GM12878 (cell line): ENCODE measurements at regions not wholly inside any gene's neighbourhood (a gene's known extent, or its start where the extent isn't known, plus 50 kb on each side); places are given as distances from the start of the nearest gene placed in this dataset.

Experiments used
- ATAC-seq: fragments of 200-7000 bp; cut with Tn5 transposase; 3 replicates; pipeline ENCODE4 v1.9.1; 2020; ENCODE audit warnings: mild to moderate bottlenecking, moderate library complexity
- BruUV-seq: library from RNA; stranded (reverse); fragments of 400-500 nt; replicated peaks from 2 replicates; lab custom pipeline; 2021; lab: Mats Ljungman, UMichigan
- CTCF ChIA-PET: fragments of 300-600 bp; sonication (Branson Sonifier 250); formaldehyde crosslinking; extraction: SDS; loops from one replicate; lab custom pipeline; 2021; ENCODE audit warnings: inconsistent platforms; lab: Yijun Ruan, JAX
- POLR2A ChIA-PET: fragments of 350-600 bp; formaldehyde crosslinking; extraction: SDS; loops from one replicate; lab custom pipeline; 2021; ENCODE audit warnings: inconsistent platforms; lab: Charles Lee
- RAD21 ChIA-PET: fragments of 300-600 bp; sonication (Branson Sonifier 250); formaldehyde crosslinking; loops from one replicate; lab custom pipeline; 2023; ENCODE audit warnings: antibody characterized with exemption; ENCODE audit not compliant: unreplicated experiment; lab: Charles Lee
- SMC1A ChIA-PET: fragments of 300-600 bp; sonication (Branson Sonifier 250); formaldehyde crosslinking; loops from one replicate; lab custom pipeline; 2023; ENCODE audit not compliant: unreplicated experiment, uncharacterized antibody; lab: Charles Lee
- DNase-seq: peaks from one replicate; pipeline ENCODE4 v3.0.0-alpha.2; 2011; ENCODE audit warnings: low read depth, low spot score
- FAIRE-seq: peaks from 3 replicates; lab custom pipeline; 2011; peaks lifted over from hg19 to GRCh38; lab: Jason Lieb, UNC
- H2AFZ ChIP-seq: 2 replicates; pipeline ENCODE4 v1.6.0; 2011; ENCODE audit warnings: low read depth, low read length, control low read depth; ENCODE audit not compliant: control insufficient read depth
- H3K27ac ChIP-seq: 2 replicates; pipeline ENCODE4 v1.5.1; 2011; ENCODE audit warnings: control low read depth; ENCODE audit not compliant: control insufficient read depth, insufficient read depth
- H3K27me3 ChIP-seq, 2 experiments: replicated peaks in 1 of 2; 2 replicates each; pipeline versions ENCODE4 v1.6.0 to v1.6.1; 2011; ENCODE audit warnings: low read length in 1 of 2; ENCODE audit not compliant: control insufficient read depth in 2 of 2, insufficient read depth in 2 of 2
- H3K36me3 ChIP-seq, 2 experiments: 2 replicates each; pipeline ENCODE4 v1.5.1; 2011; ENCODE audit warnings: low read length in 1 of 2; ENCODE audit not compliant: control insufficient read depth in 2 of 2, insufficient read depth in 2 of 2
- H3K4me1 ChIP-seq: 2 replicates; pipeline ENCODE4 v1.6.1; 2011; ENCODE audit warnings: mild to moderate bottlenecking, low read length, moderate library complexity, mixed read lengths; ENCODE audit not compliant: control insufficient read depth, insufficient read depth
- H3K4me2 ChIP-seq: 2 replicates; pipeline ENCODE4 v1.6.0; 2011; ENCODE audit warnings: control low read depth; ENCODE audit not compliant: control insufficient read depth, insufficient read depth
- H3K4me3 ChIP-seq: fragments of 200-600 bp; sonication (generic); 2 replicates; pipeline ENCODE4 v1.5.1; 2016
- H3K79me2 ChIP-seq: 2 replicates; pipeline ENCODE4 v1.6.0; 2011; ENCODE audit warnings: low read length; ENCODE audit not compliant: control insufficient read depth, insufficient read depth
- H3K9ac ChIP-seq: 2 replicates; pipeline ENCODE4 v1.8.0; 2011; ENCODE audit warnings: low read length, control low read depth, mixed read lengths; ENCODE audit not compliant: control insufficient read depth, insufficient read depth
- H3K9me3 ChIP-seq: replicated peaks from 3 replicates; pipeline ENCODE4 v1.5.1; 2011; ENCODE audit warnings: mild to moderate bottlenecking, low read length; ENCODE audit not compliant: control insufficient read depth, insufficient read depth
- H4K20me1 ChIP-seq: 2 replicates; pipeline ENCODE4 v1.6.0; 2011; ENCODE audit not compliant: control insufficient read depth, insufficient read depth
- ATF7 ChIP-seq: fragments of 450-650 bp; IDR thresholded peaks from 2 replicates; pipeline ENCODE4 v1.6.1; 2016; ENCODE audit warnings: low read depth, mild to moderate bottlenecking
- BRCA1 ChIP-seq: IDR thresholded peaks from 2 replicates; pipeline ENCODE4 v1.6.1; 2011; ENCODE audit warnings: low read depth, low read length, improper control_type of control experiment
- CHD4 ChIP-seq: fragments of 200-600 bp; sonication (generic); IDR thresholded peaks from 2 replicates; pipeline ENCODE4 v1.6.1; 2016; ENCODE audit warnings: mild to moderate bottlenecking
- CTCF ChIP-seq, 3 experiments: IDR thresholded peaks in 2 of 3; conservative IDR thresholded peaks in 1 of 3; 2 replicates each; pipeline ENCODE4 v1.5.1; 2011; ENCODE audit warnings: low read depth in 3 of 3, low read length in 3 of 3, mild to moderate bottlenecking in 3 of 3, control low read depth in 2 of 3, moderate library complexity in 2 of 3, inconsistent platforms in 1 of 3, mixed read lengths in 1 of 3; ENCODE audit not compliant: control insufficient read depth in 2 of 3, insufficient read depth in 1 of 3; ENCODE audit errors: extremely low read depth in 1 of 3
- EP300 ChIP-seq, 2 experiments: fragments of 150-350 bp in 1 of 2; IDR thresholded peaks; 2 replicates each; pipeline ENCODE4 v1.6.1; 2011 to 2012; ENCODE audit warnings: low read depth in 2 of 2, low read length in 2 of 2, borderline replicate concordance in 1 of 2, improper control_type of control experiment in 1 of 2, inconsistent platforms in 1 of 2; ENCODE audit not compliant: control insufficient read depth in 1 of 2
- IRF5 ChIP-seq: fragments of 450-650 bp; IDR thresholded peaks from 2 replicates; pipeline ENCODE4 v1.6.1; 2017; ENCODE audit warnings: borderline replicate concordance
- LARP7 ChIP-seq: fragments of 450-650 bp; IDR thresholded peaks from 2 replicates; pipeline ENCODE4 v1.6.1; 2017; ENCODE audit warnings: mild to moderate bottlenecking
- NBN ChIP-seq: fragments of 450-650 bp; IDR thresholded peaks from 2 replicates; pipeline ENCODE4 v1.6.1; 2016
- RCOR1 ChIP-seq: conservative IDR thresholded peaks from 2 replicates; pipeline ENCODE4 v1.6.1; 2012; ENCODE audit warnings: low read depth, low read length, improper control_type of control experiment
- RUNX3 ChIP-seq: IDR thresholded peaks from 2 replicates; pipeline ENCODE4 v1.6.1; 2012; ENCODE audit warnings: low read length, inconsistent platforms
- SIX5 ChIP-seq: IDR thresholded peaks from 2 replicates; pipeline ENCODE4 v1.6.1; 2011; ENCODE audit warnings: mild to moderate bottlenecking, low read depth, low read length, moderate library complexity; ENCODE audit not compliant: severe bottlenecking
- SMAD5 ChIP-seq: IDR thresholded peaks from 2 replicates; pipeline ENCODE4 v1.6.1; 2016; ENCODE audit warnings: antibody characterized with exemption, low read depth
- YBX1 ChIP-seq: fragments of 450-650 bp; IDR thresholded peaks from 2 replicates; pipeline ENCODE4 v1.6.1; 2016; ENCODE audit warnings: antibody characterized with exemption
- ZBTB33 ChIP-seq: fragments of 450-650 bp; IDR thresholded peaks from 2 replicates; pipeline ENCODE4 v1.6.1; 2017; ENCODE audit warnings: mild to moderate bottlenecking
- WGBS: methylation state at CpG from one replicate; pipeline ENCODE4 v1.1.6; 2016; ENCODE audit warnings: low lambda C conversion rate; ENCODE audit not compliant: insufficient replicate concordance, insufficient coverage; ENCODE audit errors: missing lambda C conversion rate; 5-methylcytosine and 5-hydroxymethylcytosine counted together
- in situ Hi-C: fragments of 300-500 bp; cut with MboI; formaldehyde crosslinking; loops from 9 replicates; pipeline ENCODE4 v1.14.3; 2018; ENCODE audit warnings: mixed read lengths
- intact Hi-C: fragments of 100-400 bp; cut with micrococcal nuclease; formaldehyde crosslinking; loops from one replicate; pipeline ENCODE4 v1.14.2; 2022; ENCODE audit not compliant: unreplicated experiment

GRCh38 chr10:128278362-128278761, 152.1 kb upstream of the MKI67 start:
- no peaks in the 10 kb centered on the region for H4K20me1 ChIP-seq
- SMC1A ChIA-PET: no interaction called here
- H2AFZ ChIP-seq: no peak overlapping the region
- no peak overlapping the region for H3K27ac ChIP-seq
- no peaks in the 10 kb centered on the region for H3K9me3 ChIP-seq
- WGBS: 4% methylated on average over 7 of the region's 7 CpGs
- RAD21 ChIA-PET: no interaction called here
- TF ChIP-seq EP300 (IDR thresholded peaks at IDR 0.05; ENCODE audit: borderline replicate concordance in 1 of 2, control insufficient read depth in 1 of 2, low read depth in 2 of 2, low read length in 2 of 2) (no peak), LARP7 (no peak), SMAD5 (no peak), CTCF (IDR thresholded peaks at IDR 0.05 in 2 of 3, conservative IDR thresholded peaks at IDR 0.05 in 1 of 3; ENCODE audit: control insufficient read depth in 2 of 3, extremely low read depth in 1 of 3, insufficient read depth in 1 of 3, low read depth in 3 of 3, low read length in 3 of 3) (no peak), CHD4 (no peak), ZBTB33 (no peak), ATF7 (no peak), RCOR1 (no peak), RUNX3 (no peak), SIX5 (no peak), IRF5 (no peak), YBX1 (no peak), BRCA1 (no peak), NBN (no peak)
- POLR2A ChIA-PET: no interaction called here
- ATAC-seq (no peak), DNase-seq (no peak), FAIRE-seq (no peak)
- BruUV-seq: no TSS peak
- in situ Hi-C loops: no loop called here
- H3K27me3 ChIP-seq: peaks cover 2% of the 10 kb centered on the region in 2 experiments; a peak in 3 of 4 replicates
- no peaks in the 10 kb centered on the region for H3K4me1 ChIP-seq
- CTCF ChIA-PET: no interaction called here
- intact Hi-C loops: no loop called here
- no peak overlapping the region for H3K4me2 ChIP-seq
- H3K79me2 ChIP-seq: no peaks in the 10 kb centered on the region
- no peak overlapping the region for H3K4me3 ChIP-seq
- H3K36me3 ChIP-seq: no peaks in the 10 kb centered on the region
- H3K9ac ChIP-seq: no peak overlapping the region
